GM21528 (cell line): ENCODE measurements at regions not wholly inside any gene's neighbourhood (a gene's known extent, or its start where the extent isn't known, plus 50 kb on each side); places are given as distances from the start of the nearest gene placed in this dataset.

ENCODE experiments used
- ATAC-seq: cut with Tn5 transposase; IDR thresholded peaks from one replicate; pipeline ENCODE4 v1.9.1; 2021; ENCODE audit warnings: mild to moderate bottlenecking, moderate library complexity; ENCODE audit not compliant: unreplicated experiment, low FRiP score

GRCh38 chr4:164439037-164439436, 314.9 kb upstream of the SMIM31 start:
- no peak for ATAC-seq

GRCh38 chr4:164440199-164440598, 313.7 kb upstream of the SMIM31 start:
- no peak for ATAC-seq

- ATAC-seq = no peak
Measured at GRCh38 chr4:164441109-164441508, 312.8 kb upstream of the SMIM31 start.

GRCh38 chr4:164442180-164442579, 311.8 kb upstream of the SMIM31 start:
- ATAC-seq = no peak

- no peak for ATAC-seq
Measured at GRCh38 chr4:164446516-164446915, 307.4 kb upstream of the SMIM31 start.

GRCh38 chr4:164461901-164462300, 292.0 kb upstream of the SMIM31 start:
- no peak for ATAC-seq

GRCh38 chr4:164462471-164462870, 291.5 kb upstream of the SMIM31 start:
- ATAC-seq = no peak

- ATAC-seq = no peak
Measured at GRCh38 chr4:164464313-164464712, 289.6 kb upstream of the SMIM31 start.

GRCh38 chr4:164467493-164467892, 286.4 kb upstream of the SMIM31 start:
- no peak for ATAC-seq

- ATAC-seq = no peak
Measured at GRCh38 chr4:164481306-164482091, 272.4 kb upstream of the SMIM31 start.

GRCh38 chr4:164482092-164482404, 271.9 kb upstream of the SMIM31 start:
- ATAC-seq = no peak

- ATAC-seq = no peak
Measured at GRCh38 chr4:164482758-164483157, 271.2 kb upstream of the SMIM31 start.

GRCh38 chr4:164483711-164484110, 270.2 kb upstream of the SMIM31 start:
- no peak for ATAC-seq

GRCh38 chr4:164484551-164484950, 269.4 kb upstream of the SMIM31 start:
- no peak for ATAC-seq

- no peak for ATAC-seq
Measured at GRCh38 chr4:164485136-164485535, 268.8 kb upstream of the SMIM31 start.

- no peak for ATAC-seq
Measured at GRCh38 chr4:164488114-164488513, 265.8 kb upstream of the SMIM31 start.

GRCh38 chr4:164501074-164501473, 252.9 kb upstream of the SMIM31 start:
- ATAC-seq = no peak

- ATAC-seq = no peak
Measured at GRCh38 chr4:164503874-164504273, 250.1 kb upstream of the SMIM31 start.

GRCh38 chr4:164508097-164508496, 245.8 kb upstream of the SMIM31 start:
- no peak for ATAC-seq

GRCh38 chr4:164508771-164509170, 245.2 kb upstream of the SMIM31 start:
- no peak for ATAC-seq

GRCh38 chr4:164509951-164510350, 244.0 kb upstream of the SMIM31 start:
- ATAC-seq = no peak

GRCh38 chr4:164512124-164512523, 241.8 kb upstream of the SMIM31 start:
- ATAC-seq = peak; percentile 57

- no peak for ATAC-seq
Measured at GRCh38 chr4:164514765-164515164, 239.2 kb upstream of the SMIM31 start.
